ENCODE measurements at regions not wholly inside any gene's neighbourhood (a gene's known extent, or its start where the extent isn't known, plus 50 kb on each side); places are given as distances from the start of the nearest gene placed in this dataset.

DNA sequence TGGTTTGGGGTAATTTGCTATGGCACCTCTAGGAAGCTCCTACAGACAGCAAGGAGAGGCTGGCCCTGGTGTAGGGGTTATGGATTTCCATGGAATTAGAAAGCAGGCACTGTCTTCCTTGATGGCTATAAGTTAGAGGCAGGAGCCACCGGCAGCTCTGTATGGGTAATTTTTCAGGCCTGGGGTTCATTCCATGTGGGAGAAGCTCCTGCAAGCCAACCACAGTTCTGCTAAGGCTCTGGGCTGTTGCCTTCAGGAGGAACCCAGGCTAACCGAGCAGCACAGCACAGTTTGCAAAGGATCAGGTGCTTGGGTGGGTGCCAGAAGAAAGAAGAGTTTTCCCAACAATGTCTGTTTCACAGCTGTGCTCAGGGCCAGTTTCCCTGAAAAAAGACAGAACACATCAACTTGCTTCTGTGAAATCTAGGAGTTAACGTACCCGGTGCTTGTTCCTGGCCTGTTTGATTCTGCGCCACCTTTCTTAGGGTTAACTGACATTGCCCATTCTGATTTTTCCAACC lies 162.8 kb upstream of the MYLIP start:
- TF ChIP-seq POLR2A (IDR thresholded peaks at IDR 0.05; ENCODE audit: low read length) (no peak), GATA1 (IDR thresholded peaks at IDR 0.05; ENCODE audit: low read depth, low read length) (no peak)
